ENCODE measurements at regions not wholly inside any gene's neighbourhood (a gene's known extent, or its start where the extent isn't known, plus 50 kb on each side); places are given as distances from the start of the nearest gene placed in this dataset.

DNA sequence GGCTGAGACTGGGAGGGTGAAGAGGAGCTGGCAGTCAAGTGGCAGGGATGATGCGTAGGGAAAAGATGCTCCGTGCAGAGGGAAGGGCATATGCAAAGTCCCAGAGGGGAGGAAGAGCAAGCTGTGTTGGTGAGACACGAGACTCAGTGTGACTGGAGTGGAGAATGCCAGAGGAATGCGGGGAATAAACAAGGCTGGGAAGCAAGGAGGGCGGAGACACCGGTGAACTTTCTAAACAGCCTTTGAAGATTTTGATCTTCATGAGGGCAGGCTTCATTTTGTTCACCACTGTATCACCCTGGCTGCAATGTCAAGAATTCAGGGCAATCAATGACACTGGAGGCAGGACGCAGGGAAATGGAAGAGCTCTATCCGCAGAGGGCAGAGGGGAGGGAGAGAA lies 535.8 kb downstream of the FUT8 start:
- TF ChIP-seq GABPA (IDR thresholded peaks at IDR 0.05; ENCODE audit: low read depth) = no peak
- TF ChIP-seq, protein P1, sequence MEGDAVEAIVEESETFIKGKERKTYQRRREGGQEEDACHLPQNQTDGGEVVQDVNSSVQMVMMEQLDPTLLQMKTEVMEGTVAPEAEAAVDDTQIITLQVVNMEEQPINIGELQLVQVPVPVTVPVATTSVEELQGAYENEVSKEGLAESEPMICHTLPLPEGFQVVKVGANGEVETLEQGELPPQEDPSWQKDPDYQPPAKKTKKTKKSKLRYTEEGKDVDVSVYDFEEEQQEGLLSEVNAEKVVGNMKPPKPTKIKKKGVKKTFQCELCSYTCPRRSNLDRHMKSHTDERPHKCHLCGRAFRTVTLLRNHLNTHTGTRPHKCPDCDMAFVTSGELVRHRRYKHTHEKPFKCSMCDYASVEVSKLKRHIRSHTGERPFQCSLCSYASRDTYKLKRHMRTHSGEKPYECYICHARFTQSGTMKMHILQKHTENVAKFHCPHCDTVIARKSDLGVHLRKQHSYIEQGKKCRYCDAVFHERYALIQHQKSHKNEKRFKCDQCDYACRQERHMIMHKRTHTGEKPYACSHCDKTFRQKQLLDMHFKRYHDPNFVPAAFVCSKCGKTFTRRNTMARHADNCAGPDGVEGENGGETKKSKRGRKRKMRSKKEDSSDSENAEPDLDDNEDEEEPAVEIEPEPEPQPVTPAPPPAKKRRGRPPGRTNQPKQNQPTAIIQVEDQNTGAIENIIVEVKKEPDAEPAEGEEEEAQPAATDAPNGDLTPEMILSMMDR (IDR thresholded peaks at IDR 0.05) = no peak
- TF ChIP-seq FOXM1 (IDR thresholded peaks at IDR 0.05; ENCODE audit: low read depth) = no peak
- TF ChIP-seq RAD21 (IDR thresholded peaks at IDR 0.05; ENCODE audit: low read length) = no peak
- TF ChIP-seq POLR2AphosphoS5 (IDR thresholded peaks at IDR 0.05; ENCODE audit: low read depth, low read length) = no peak
- no peak for TF ChIP-seq TAF1 (IDR thresholded peaks at IDR 0.05; ENCODE audit: borderline replicate concordance, low read depth, low read length)

Data from SK-N-SH (cell line).